Mesenchymal stem cell (in vitro differentiated cells and primary cell): ENCODE measurements at regions not wholly inside any gene's neighbourhood (a gene's known extent, or its start where the extent isn't known, plus 50 kb on each side); places are given as distances from the start of the nearest gene placed in this dataset.

ENCODE experiments used
- DNase-seq: peaks from one replicate; pipeline ENCODE4 v3.0.0-alpha.2; 2013
- H2AFZ ChIP-seq: one replicate; pipeline ENCODE4 v1.6.1; 2013; ENCODE audit warnings: low read depth, mild to moderate bottlenecking, control low read depth, inconsistent platforms, low read length, moderate library complexity
- H2AK5ac ChIP-seq: 2 replicates; pipeline ENCODE4 v1.6.1; 2013; ENCODE audit warnings: low read length, moderate library complexity, mild to moderate bottlenecking, inconsistent platforms; ENCODE audit not compliant: severe bottlenecking
- H2BK120ac ChIP-seq: one replicate; pipeline ENCODE4 v1.6.1; 2013; ENCODE audit warnings: low read depth, mild to moderate bottlenecking, inconsistent platforms, low read length, moderate library complexity
- H2BK12ac ChIP-seq, 2 experiments: one replicate each; pipeline ENCODE4 v1.6.1; 2013; ENCODE audit warnings: inconsistent platforms in 2 of 2, low read length in 2 of 2, mild to moderate bottlenecking in 2 of 2, moderate library complexity in 2 of 2, control low read depth in 1 of 2
- H2BK15ac ChIP-seq: one replicate; pipeline ENCODE4 v1.6.1; 2013; ENCODE audit warnings: mild to moderate bottlenecking, low read depth, inconsistent platforms; ENCODE audit not compliant: poor library complexity, severe bottlenecking
- H2BK5ac ChIP-seq: 2 replicates; pipeline ENCODE4 v1.6.1; 2013; ENCODE audit warnings: low read depth, mild to moderate bottlenecking, low read length, control low read depth, inconsistent platforms; ENCODE audit not compliant: poor library complexity, severe bottlenecking
- H3K14ac ChIP-seq, 2 experiments: one replicate each; pipeline ENCODE4 v1.6.1; 2013; ENCODE audit warnings: inconsistent platforms in 2 of 2, low read length in 2 of 2, control low read depth in 1 of 2, mild to moderate bottlenecking in 1 of 2, moderate library complexity in 1 of 2
- H3K18ac ChIP-seq, 2 experiments: one replicate each; pipeline ENCODE4 v1.6.1; 2013; ENCODE audit warnings: inconsistent platforms in 2 of 2, low read length in 2 of 2, control low read depth in 1 of 2, low read depth in 1 of 2, mild to moderate bottlenecking in 1 of 2
- H3K23ac ChIP-seq, 2 experiments: one replicate each; pipeline ENCODE4 v1.6.1; 2013; ENCODE audit warnings: inconsistent platforms in 2 of 2, low read length in 2 of 2, mild to moderate bottlenecking in 2 of 2, moderate library complexity in 2 of 2, control low read depth in 1 of 2
- H3K27ac ChIP-seq: 2 replicates; pipeline ENCODE4 v1.5.1; 2013; ENCODE audit warnings: mild to moderate bottlenecking, moderate library complexity, low read length, control low read depth, inconsistent platforms; ENCODE audit not compliant: poor library complexity, severe bottlenecking
- H3K27me3 ChIP-seq, 2 experiments: 2 replicates each; pipeline versions ENCODE4 v1.6.1 to v1.7.0; 2013; ENCODE audit warnings: low read length in 2 of 2, mild to moderate bottlenecking in 2 of 2, moderate library complexity in 2 of 2, control low read depth in 1 of 2, inconsistent platforms in 1 of 2; ENCODE audit not compliant: control insufficient read depth in 1 of 2, insufficient read depth in 1 of 2
- H3K36me3 ChIP-seq, 2 experiments: 2 replicates each; pipeline versions ENCODE4 v1.6.1 to v1.7.0; 2013; ENCODE audit warnings: low read length in 2 of 2, control low read depth in 1 of 2, inconsistent platforms in 1 of 2, low read depth in 1 of 2, mild to moderate bottlenecking in 1 of 2; ENCODE audit not compliant: insufficient read depth in 2 of 2, control insufficient read depth in 1 of 2
- H3K4ac ChIP-seq, 2 experiments: one replicate each; pipeline ENCODE4 v1.6.1; 2013; ENCODE audit warnings: inconsistent platforms in 2 of 2, low read length in 2 of 2, mild to moderate bottlenecking in 2 of 2, moderate library complexity in 2 of 2, control low read depth in 1 of 2, low read depth in 1 of 2
- H3K4me1 ChIP-seq: 2 replicates; pipeline ENCODE4 v1.6.1; 2013; ENCODE audit warnings: low read depth, low read length, control low read depth; ENCODE audit not compliant: control insufficient read depth, insufficient read depth
- H3K4me2 ChIP-seq: 2 replicates; pipeline ENCODE4 v1.6.1; 2013; ENCODE audit warnings: low read length, mild to moderate bottlenecking, inconsistent platforms; ENCODE audit not compliant: poor library complexity, severe bottlenecking
- H3K4me3 ChIP-seq, 2 experiments: 2 replicates each; pipeline versions ENCODE4 v1.5.1 to v1.7.0; 2013; ENCODE audit warnings: low read length in 2 of 2, mild to moderate bottlenecking in 2 of 2, control low read depth in 1 of 2, low read depth in 1 of 2; ENCODE audit not compliant: insufficient read depth in 1 of 2
- H3K79me1 ChIP-seq: replicated peaks from 2 replicates; pipeline ENCODE4 v1.6.1; 2013; ENCODE audit warnings: mild to moderate bottlenecking, control low read depth, low read length, inconsistent platforms; ENCODE audit not compliant: poor library complexity, severe bottlenecking
- H3K9ac ChIP-seq: 2 replicates; pipeline ENCODE4 v1.7.0; 2013; ENCODE audit warnings: mild to moderate bottlenecking, low read length, moderate library complexity
- H3K9me3 ChIP-seq: 2 replicates; pipeline ENCODE4 v1.7.0; 2013; ENCODE audit warnings: mild to moderate bottlenecking, low read length; ENCODE audit not compliant: control insufficient read depth
- H4K8ac ChIP-seq: one replicate; pipeline ENCODE4 v1.6.1; 2013; ENCODE audit warnings: inconsistent platforms, mild to moderate bottlenecking, low read length, moderate library complexity
- H4K91ac ChIP-seq: one replicate; pipeline ENCODE4 v1.6.1; 2013; ENCODE audit warnings: mild to moderate bottlenecking, low read length, inconsistent platforms
- WGBS: methylation state at CpG from one replicate; pipeline ENCODE4 v1.1.7; 2013; ENCODE audit warnings: mixed read lengths; 5-methylcytosine and 5-hydroxymethylcytosine counted together

DNA sequence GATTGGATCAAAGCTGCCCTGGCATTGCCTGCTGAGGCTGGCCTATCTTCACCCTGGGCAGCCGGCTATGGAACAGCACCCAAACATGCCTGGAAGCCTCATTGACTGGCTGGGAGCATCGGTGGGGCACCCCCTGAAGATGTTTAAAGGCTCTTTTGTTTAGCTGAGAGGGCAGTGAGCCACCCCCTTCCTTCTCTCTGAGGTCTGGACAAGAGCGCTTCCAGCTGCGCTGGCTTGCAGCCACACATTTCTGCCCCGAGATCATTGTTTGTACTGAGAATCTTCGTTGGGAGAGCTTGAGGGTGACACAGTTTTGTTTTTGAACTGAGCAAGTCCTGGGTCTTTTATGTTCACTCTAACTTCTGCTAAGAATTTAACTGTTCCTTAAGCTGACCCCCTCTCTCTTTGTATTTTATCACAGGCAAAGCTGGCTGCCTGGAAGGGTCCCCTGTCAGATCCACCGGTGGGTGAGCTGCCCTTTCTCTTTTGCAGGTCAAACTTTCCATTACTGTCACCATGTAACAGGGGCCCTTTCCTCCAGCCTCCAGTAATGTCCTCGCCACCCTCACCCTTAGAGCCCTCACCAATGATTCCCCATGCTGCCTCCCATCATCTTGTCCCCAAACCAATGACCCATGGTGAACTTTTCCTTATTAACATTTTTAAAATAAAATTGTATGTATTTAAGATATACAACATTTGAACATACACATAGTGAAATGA, 212.2 kb downstream of the KIF26A start:
- Histone ChIP-seq H2AK5ac (no peak overlapping the region), H3K27me3 (no peaks in the 10 kb centered on the region), H2BK5ac (no peak overlapping the region), H2BK15ac (no peak overlapping the region), H3K23ac (no peak overlapping the region), H3K9ac (no peak overlapping the region), H4K91ac (no peak overlapping the region), H2AFZ (no peak overlapping the region), H3K4me3 (no peak overlapping the region), H3K18ac (no peak overlapping the region), H3K36me3 (no peaks in the 10 kb centered on the region), H3K9me3 (no peaks in the 10 kb centered on the region), H4K8ac (no peak overlapping the region), H3K79me1 (no peaks in the 10 kb centered on the region), H2BK12ac (no peak overlapping the region), H3K4me2 (no peak overlapping the region), H3K4ac (no peak overlapping the region), H3K4me1 (no peaks in the 10 kb centered on the region), H3K14ac (no peak overlapping the region), H2BK120ac (no peak overlapping the region), H3K27ac (no peak overlapping the region)
- 55% methylated on average over 4 of the region's 8 CpGs for WGBS
- DNase-seq: no peak

DNA sequence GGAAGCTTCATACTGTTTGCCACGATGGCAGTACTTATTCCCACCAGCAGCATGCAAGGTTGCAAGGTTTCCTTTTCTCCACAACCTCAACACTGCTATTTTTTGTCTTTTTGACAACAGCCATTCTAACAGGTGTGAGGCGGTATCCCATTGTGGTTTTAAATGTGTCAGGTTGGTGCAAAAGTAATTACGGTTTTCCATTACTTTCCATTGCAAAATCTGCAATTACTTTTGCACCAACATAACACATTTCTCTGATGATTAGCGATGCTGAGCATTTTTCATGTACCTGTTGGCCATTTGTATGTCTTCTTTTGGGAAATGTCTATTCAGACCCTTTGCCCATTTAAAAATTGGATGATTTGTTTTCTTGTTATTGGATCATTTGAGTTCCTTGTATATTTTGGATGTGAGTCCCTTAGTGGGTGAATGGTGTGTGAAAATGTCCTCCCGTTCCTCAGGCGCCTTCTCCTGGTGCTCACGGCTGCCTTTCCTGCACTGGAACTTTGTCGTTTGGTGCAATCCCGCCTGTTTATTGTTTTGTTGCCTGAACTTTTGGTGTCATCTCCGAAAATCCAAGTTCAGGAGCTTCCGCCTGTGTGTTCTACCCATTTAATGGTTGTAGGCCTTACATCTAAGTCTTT, 213.6 kb downstream of the KIF26A start:
- Histone ChIP-seq H3K4me1 (no peaks in the 10 kb centered on the region), H2AK5ac (no peak overlapping the region), H3K79me1 (no peaks in the 10 kb centered on the region), H3K36me3 (no peaks in the 10 kb centered on the region), H4K91ac (no peak overlapping the region), H2BK120ac (no peak overlapping the region), H3K18ac (no peak overlapping the region), H3K27me3 (no peaks in the 10 kb centered on the region), H3K23ac (no peak overlapping the region), H3K4me2 (no peak overlapping the region), H2BK15ac (no peak overlapping the region), H3K4me3 (no peak overlapping the region), H4K8ac (no peak overlapping the region), H3K9me3 (no peaks in the 10 kb centered on the region), H2BK12ac (no peak overlapping the region), H3K14ac (no peak overlapping the region), H3K9ac (no peak overlapping the region), H2AFZ (no peak overlapping the region), H2BK5ac (no peak overlapping the region), H3K4ac (no peak overlapping the region), H3K27ac (no peak overlapping the region)
- 82% methylated on average over 9 of the region's 11 CpGs for WGBS
- no peak for DNase-seq

DNA sequence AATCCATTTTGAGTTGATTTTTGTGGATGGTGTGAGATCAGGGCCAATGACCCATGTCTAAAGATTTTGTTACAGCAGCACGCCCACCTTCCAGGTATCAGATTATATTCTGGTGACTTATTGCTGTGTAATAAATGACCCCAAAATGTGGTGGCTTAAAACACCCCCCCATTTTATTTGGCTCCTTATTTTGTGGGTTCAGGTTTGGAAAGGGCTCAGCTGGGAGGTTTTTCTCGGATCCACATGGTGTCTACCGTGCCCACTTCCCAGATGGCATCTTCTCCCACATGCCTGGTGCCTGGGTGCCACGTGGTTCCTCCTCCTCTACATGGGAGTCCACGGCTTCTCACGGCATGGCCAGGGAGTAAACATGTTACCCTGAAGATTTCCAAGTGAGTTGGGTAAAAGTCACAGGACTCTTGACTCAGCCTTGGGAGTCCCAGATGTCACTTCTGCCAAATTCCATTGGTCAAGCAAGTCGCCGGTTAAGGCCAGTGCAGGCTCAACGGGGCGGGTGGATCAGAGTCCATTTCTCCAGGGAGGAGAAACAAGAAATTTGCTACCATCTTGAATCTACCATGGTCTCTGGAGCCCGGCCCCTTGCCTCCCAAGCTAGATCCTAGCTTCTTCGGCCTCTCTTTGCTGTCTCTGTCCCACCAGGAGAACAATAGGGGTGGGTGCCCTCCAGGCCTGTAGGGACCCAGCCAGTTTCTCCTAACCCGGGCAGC, 214.3 kb downstream of the KIF26A start:
- Histone ChIP-seq H2BK12ac (no peak overlapping the region), H4K91ac (no peak overlapping the region), H3K79me1 (no peaks in the 10 kb centered on the region), H2AK5ac (no peak overlapping the region), H3K4me3 (no peak overlapping the region), H3K9ac (no peak overlapping the region), H3K27me3 (no peaks in the 10 kb centered on the region), H3K18ac (no peak overlapping the region), H2BK5ac (no peak overlapping the region), H3K27ac (no peak overlapping the region), H3K14ac (no peak overlapping the region), H3K4ac (no peak overlapping the region), H2AFZ (no peak overlapping the region), H4K8ac (no peak overlapping the region), H3K36me3 (no peaks in the 10 kb centered on the region), H2BK120ac (no peak overlapping the region), H3K23ac (no peak overlapping the region), H2BK15ac (no peak overlapping the region), H3K4me2 (no peak overlapping the region), H3K9me3 (no peaks in the 10 kb centered on the region), H3K4me1 (no peaks in the 10 kb centered on the region)
- WGBS: 87% methylated on average over 12 of the region's 13 CpGs
- DNase-seq: no peak

DNA sequence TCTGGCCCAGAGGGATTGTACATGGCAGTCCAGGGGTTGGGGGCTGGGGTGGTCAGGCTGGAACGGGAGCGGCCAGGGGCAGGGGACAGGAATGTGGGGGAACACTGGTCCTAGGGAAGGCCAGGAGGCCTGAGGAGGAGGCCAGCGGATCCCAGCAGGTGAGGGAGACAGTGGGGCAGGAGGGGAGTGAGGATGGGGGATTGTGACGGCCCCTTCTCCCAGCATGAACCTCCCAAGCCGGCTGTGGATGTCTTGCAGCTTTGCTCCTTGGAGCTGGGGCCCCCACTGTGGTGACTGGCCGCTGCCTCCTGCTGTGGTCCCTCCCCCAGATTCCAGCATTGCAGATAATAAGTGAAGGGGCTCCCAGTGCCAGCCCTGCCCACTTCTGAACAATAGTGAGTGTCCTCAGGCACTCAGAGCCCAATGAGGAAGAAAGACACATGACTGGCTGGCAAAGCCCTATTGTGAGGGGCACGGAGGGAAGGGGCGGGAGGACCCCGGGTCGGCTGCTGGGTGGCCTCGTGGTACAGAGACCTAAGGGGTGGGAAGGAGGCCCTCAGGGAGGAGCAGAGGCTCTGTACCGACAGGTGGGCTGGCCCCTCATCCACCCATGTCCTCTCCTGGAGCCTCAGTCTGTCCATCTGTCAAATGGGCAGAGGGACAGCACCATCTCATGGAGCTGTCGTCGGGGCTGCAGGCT, 215.0 kb downstream of the KIF26A start:
- no peak overlapping the region for H2BK5ac ChIP-seq
- H3K79me1 ChIP-seq: no peaks in the 10 kb centered on the region
- no peak overlapping the region for H3K4me3 ChIP-seq
- H4K8ac ChIP-seq: no peak overlapping the region
- H3K4ac ChIP-seq: no peak overlapping the region
- H2AFZ ChIP-seq: no peak overlapping the region
- no peaks in the 10 kb centered on the region for H3K4me1 ChIP-seq
- H3K27me3 ChIP-seq: no peaks in the 10 kb centered on the region
- 74% methylated on average over 14 of the region's 14 CpGs for WGBS
- no peak overlapping the region for H3K18ac ChIP-seq
- H3K9ac ChIP-seq: no peak overlapping the region
- no peak overlapping the region for H2AK5ac ChIP-seq
- H2BK15ac ChIP-seq: no peak overlapping the region
- no peak overlapping the region for H4K91ac ChIP-seq
- no peak overlapping the region for H2BK12ac ChIP-seq
- no peaks in the 10 kb centered on the region for H3K9me3 ChIP-seq
- no peak overlapping the region for H2BK120ac ChIP-seq
- no peak overlapping the region for H3K14ac ChIP-seq
- H3K23ac ChIP-seq: no peak overlapping the region
- no peaks in the 10 kb centered on the region for H3K36me3 ChIP-seq
- no peak overlapping the region for H3K27ac ChIP-seq
- no peak overlapping the region for H3K4me2 ChIP-seq
- no peak for DNase-seq
